ENCODE measurements at regions not wholly inside any gene's neighbourhood (a gene's known extent, or its start where the extent isn't known, plus 50 kb on each side); places are given as distances from the start of the nearest gene placed in this dataset.
"Not testable (repeated sequence)": the region's sequence is repeated elsewhere in the genome, so short reads cannot be mapped to it uniquely, and the experiment has no call there.

GRCh38 chr20:11496380-11496779 is 421.3 kb upstream of the BTBD3 start:
- DNase-seq, result no peak

- no peak for DNase-seq
Measured at GRCh38 chr20:11497545-11497944, 420.1 kb upstream of the BTBD3 start.

GRCh38 chr20:11499101-11499634 is 418.5 kb upstream of the BTBD3 start:
- DNase-seq, result no peak

- DNase-seq, result no peak
Measured at GRCh38 chr20:11502061-11502460, 415.6 kb upstream of the BTBD3 start.

- no peak for DNase-seq
Measured at GRCh38 chr20:11502671-11503070, 415.0 kb upstream of the BTBD3 start.

GRCh38 chr20:11509776-11510175 is 407.9 kb upstream of the BTBD3 start:
- no peak for DNase-seq

GRCh38 chr20:11511821-11512220 is 405.9 kb upstream of the BTBD3 start:
- no peak for DNase-seq

GRCh38 chr20:11513241-11513745 is 404.4 kb upstream of the BTBD3 start:
- DNase-seq, result not testable (repeated sequence)

GRCh38 chr20:11516448-11516847 is 401.2 kb upstream of the BTBD3 start:
- DNase-seq, result no peak

- DNase-seq, result no peak
Measured at GRCh38 chr20:11520596-11520995, 397.1 kb upstream of the BTBD3 start.

GRCh38 chr20:11521476-11522365 is 396.0 kb upstream of the BTBD3 start:
- DNase-seq, result no peak

GRCh38 chr20:11522366-11522741 is 395.3 kb upstream of the BTBD3 start:
- DNase-seq, result no peak

GRCh38 chr20:11529047-11529446 is 388.6 kb upstream of the BTBD3 start:
- no peak for DNase-seq

GRCh38 chr20:11537032-11537431 is 380.7 kb upstream of the BTBD3 start:
- no peak for DNase-seq

- DNase-seq, result no peak
Measured at GRCh38 chr20:11539450-11539849, 378.2 kb upstream of the BTBD3 start.

GRCh38 chr20:11540558-11540957 is 377.1 kb upstream of the BTBD3 start:
- DNase-seq, result no peak

GRCh38 chr20:11542645-11543044 is 375.0 kb upstream of the BTBD3 start:
- no peak for DNase-seq

- DNase-seq, result peak; percentile 90
Measured at GRCh38 chr20:11544029-11544678, 373.5 kb upstream of the BTBD3 start.

- DNase-seq, result no peak
Measured at GRCh38 chr20:11546939-11547338, 370.8 kb upstream of the BTBD3 start.

- DNase-seq, result peak; percentile 42
Measured at GRCh38 chr20:11549172-11550103, 368.3 kb upstream of the BTBD3 start.

GRCh38 chr20:11550657-11551338 is 366.9 kb upstream of the BTBD3 start:
- DNase-seq, result no peak

GRCh38 chr20:11551479-11551878 is 366.2 kb upstream of the BTBD3 start:
- no peak for DNase-seq

All from NCI-H748 treated with DMSO at 0.1 percent for 48 hours (cell line).